HEK293 (cell line): ENCODE measurements at regions not wholly inside any gene's neighbourhood (a gene's known extent, or its start where the extent isn't known, plus 50 kb on each side); places are given as distances from the start of the nearest gene placed in this dataset.
A peak's percentile ranks its signal among the peaks of the same experiment; 100 is the strongest.
"Not testable (repeated sequence)": the region's sequence is repeated elsewhere in the genome, so short reads cannot be mapped to it uniquely, and the experiment has no call there.

ENCODE experiments used
- CTCF ChIA-PET: fragments of 350-600 bp; formaldehyde crosslinking; extraction: SDS; loops from one replicate; lab custom pipeline; 2021; ENCODE audit warnings: antibody characterized with exemption; lab: Yijun Ruan, JAX
- POLR2A ChIA-PET: fragments of 300-600 bp; formaldehyde crosslinking; extraction: SDS; loops from one replicate; lab custom pipeline; 2020; ENCODE audit warnings: antibody characterized with exemption, inconsistent platforms; lab: Yijun Ruan, JAX
- H3K27ac ChIP-seq: fragments of 200-500 bp; sonication (Bioruptor generic); 2 replicates; pipeline ENCODE4 v1.5.1; 2014; ENCODE audit warnings: low read depth, low read length, control low read depth, inconsistent platforms; ENCODE audit errors: extremely low read depth
- H3K36me3 ChIP-seq, 2 experiments: fragments of 200-500 bp in 1 of 2; sonication (Bioruptor generic) in 1 of 2; 1 replicate in 1 of 2; 2 replicates in 1 of 2; pipeline ENCODE4 v1.5.1; 2014 to 2017; ENCODE audit warnings: inconsistent platforms in 2 of 2, low read length in 2 of 2; ENCODE audit not compliant: control insufficient read depth in 2 of 2, insufficient read depth in 1 of 2
- H3K4me1 ChIP-seq: fragments of 200-500 bp; sonication (Bioruptor generic); 2 replicates; pipeline ENCODE4 v1.5.1; 2014; ENCODE audit warnings: mild to moderate bottlenecking, low read length, inconsistent platforms; ENCODE audit not compliant: control insufficient read depth, insufficient read depth
- H3K4me3 ChIP-seq: 2 replicates; pipeline ENCODE4 v1.5.1; 2011; ENCODE audit warnings: low read depth, mild to moderate bottlenecking, control low read depth, low read length, moderate library complexity
- H3K9me3 ChIP-seq: fragments of 200-500 bp; sonication (Bioruptor generic); 2 replicates; pipeline ENCODE4 v1.5.1; 2014; ENCODE audit warnings: low read depth, low read length, inconsistent platforms; ENCODE audit not compliant: control insufficient read depth, insufficient read depth
- HOXD13 ChIP-seq: sonication (generic); formaldehyde crosslinking; IDR thresholded peaks from 2 replicates; pipeline ENCODE4 v1.8.0; 2022; ENCODE audit warnings: missing genetic modification reagents, borderline replicate concordance
- MYNN ChIP-seq: fragments of 450-650 bp; formaldehyde crosslinking; IDR thresholded peaks from 2 replicates; pipeline ENCODE4 v1.5.1; 2016; ENCODE audit warnings: missing biosample characterization, missing genetic modification characterization, borderline replicate concordance
- PRDM1 ChIP-seq: fragments of 450-650 bp; formaldehyde crosslinking; IDR thresholded peaks from 2 replicates; pipeline ENCODE4; 2016; ENCODE audit warnings: missing biosample characterization, missing genetic modification characterization
- SCRT1 ChIP-seq: fragments of 450-650 bp; formaldehyde crosslinking; IDR thresholded peaks from 2 replicates; pipeline ENCODE4 v1.5.1; 2016; ENCODE audit warnings: missing biosample characterization, missing genetic modification characterization, borderline replicate concordance
- ZBTB11 ChIP-seq: fragments of 450-650 bp; formaldehyde crosslinking; conservative IDR thresholded peaks from 2 replicates; pipeline ENCODE4 v1.5.1; 2016; ENCODE audit warnings: low read depth, missing biosample characterization, missing genetic modification characterization
- ZBTB8A ChIP-seq: fragments of 450-650 bp; formaldehyde crosslinking; IDR thresholded peaks from 2 replicates; pipeline ENCODE4 v1.5.1; 2016; ENCODE audit warnings: missing biosample characterization, missing genetic modification characterization
- ZIC2 ChIP-seq: fragments of 450-650 bp; formaldehyde crosslinking; IDR thresholded peaks from 2 replicates; pipeline ENCODE4 v1.5.1; 2016; ENCODE audit warnings: missing biosample characterization, missing genetic modification characterization
- ZNF133 ChIP-seq: fragments of 450-650 bp; formaldehyde crosslinking; IDR thresholded peaks from 2 replicates; pipeline ENCODE4 v1.5.1; 2016; ENCODE audit warnings: missing biosample characterization, missing genetic modification characterization
- ZNF140 ChIP-seq: fragments of 450-650 bp; formaldehyde crosslinking; IDR thresholded peaks from 2 replicates; pipeline ENCODE4 v1.5.1; 2016; ENCODE audit warnings: missing biosample characterization, missing genetic modification characterization
- ZNF202 ChIP-seq: fragments of 450-650 bp; formaldehyde crosslinking; IDR thresholded peaks from 2 replicates; pipeline ENCODE4 v1.5.1; 2016; ENCODE audit warnings: missing biosample characterization, missing genetic modification characterization, borderline replicate concordance
- ZNF292 ChIP-seq: fragments of 450-650 bp; formaldehyde crosslinking; IDR thresholded peaks from 2 replicates; pipeline ENCODE4 v1.5.1; 2016; ENCODE audit warnings: low read depth, missing biosample characterization, missing genetic modification characterization, borderline replicate concordance
- ZNF394 ChIP-seq: fragments of 450-650 bp; formaldehyde crosslinking; IDR thresholded peaks from 2 replicates; pipeline ENCODE4 v1.5.1; 2016; ENCODE audit warnings: missing biosample characterization, missing genetic modification characterization, mild to moderate bottlenecking, moderate library complexity, borderline replicate concordance
- ZNF426 ChIP-seq: fragments of 450-650 bp; formaldehyde crosslinking; IDR thresholded peaks from 2 replicates; pipeline ENCODE4 v1.5.1; 2017; ENCODE audit warnings: missing biosample characterization, missing genetic modification characterization, mild to moderate bottlenecking, inconsistent platforms, moderate library complexity
- ZNF433 ChIP-seq: fragments of 450-650 bp; formaldehyde crosslinking; IDR thresholded peaks from 2 replicates; pipeline ENCODE4 v1.5.1; 2016; ENCODE audit warnings: missing biosample characterization, missing genetic modification characterization, low read depth
- ZNF510 ChIP-seq: fragments of 450-650 bp; formaldehyde crosslinking; IDR thresholded peaks from 2 replicates; pipeline ENCODE4 v1.5.1; 2018; ENCODE audit warnings: mild to moderate bottlenecking, missing genetic modification characterization, missing biosample characterization; ENCODE audit not compliant: insufficient replicate concordance
- ZNF555 ChIP-seq: fragments of 450-650 bp; formaldehyde crosslinking; conservative IDR thresholded peaks from 2 replicates; pipeline ENCODE4 v1.5.1; 2017; ENCODE audit warnings: missing biosample characterization, mild to moderate bottlenecking, missing genetic modification characterization, inconsistent platforms
- ZNF585B ChIP-seq: fragments of 450-650 bp; formaldehyde crosslinking; IDR thresholded peaks from 2 replicates; pipeline ENCODE4 v1.5.1; 2016; ENCODE audit warnings: missing biosample characterization, missing genetic modification characterization
- ZNF623 ChIP-seq: fragments of 450-650 bp; formaldehyde crosslinking; IDR thresholded peaks from 2 replicates; pipeline ENCODE4 v1.5.1; 2016; ENCODE audit warnings: missing biosample characterization, missing genetic modification characterization
- ZNF624 ChIP-seq: fragments of 450-650 bp; formaldehyde crosslinking; IDR thresholded peaks from 2 replicates; pipeline ENCODE4 v1.5.1; 2017; ENCODE audit warnings: missing biosample characterization, missing genetic modification characterization
- ZNF626 ChIP-seq: fragments of 450-650 bp; sonication (Bioruptor Pico); formaldehyde crosslinking; IDR thresholded peaks from 2 replicates; pipeline ENCODE4 v1.5.1; 2018; ENCODE audit warnings: missing biosample characterization, missing genetic modification characterization, inconsistent platforms
- ZNF629 ChIP-seq: fragments of 450-650 bp; formaldehyde crosslinking; IDR thresholded peaks from 2 replicates; pipeline ENCODE4 v1.5.1; 2017; ENCODE audit warnings: missing biosample characterization, missing genetic modification characterization
- ZNF654 ChIP-seq: fragments of 450-650 bp; formaldehyde crosslinking; IDR thresholded peaks from 2 replicates; pipeline ENCODE4 v1.5.1; 2016; ENCODE audit warnings: low read depth, missing biosample characterization, missing genetic modification characterization
- ZNF768 ChIP-seq: fragments of 450-650 bp; formaldehyde crosslinking; IDR thresholded peaks from 2 replicates; pipeline ENCODE4 v1.5.1; 2018; ENCODE audit warnings: missing biosample characterization, mild to moderate bottlenecking, missing genetic modification characterization
- ZNF785 ChIP-seq: fragments of 450-650 bp; formaldehyde crosslinking; IDR thresholded peaks from 2 replicates; pipeline ENCODE4 v1.5.1; 2016; ENCODE audit warnings: missing biosample characterization, missing genetic modification characterization
- ZNF791 ChIP-seq: fragments of 450-650 bp; formaldehyde crosslinking; IDR thresholded peaks from 2 replicates; pipeline ENCODE4 v1.5.1; 2016; ENCODE audit warnings: missing biosample characterization, missing genetic modification characterization
- TF ChIP-seq, protein P1 (sequence below): fragments of 450-650 bp; formaldehyde crosslinking; conservative IDR thresholded peaks from 2 replicates; pipeline ENCODE4 v1.5.1; 2016; ENCODE audit warnings: low read depth, missing biosample characterization, missing genetic modification characterization

DNA sequence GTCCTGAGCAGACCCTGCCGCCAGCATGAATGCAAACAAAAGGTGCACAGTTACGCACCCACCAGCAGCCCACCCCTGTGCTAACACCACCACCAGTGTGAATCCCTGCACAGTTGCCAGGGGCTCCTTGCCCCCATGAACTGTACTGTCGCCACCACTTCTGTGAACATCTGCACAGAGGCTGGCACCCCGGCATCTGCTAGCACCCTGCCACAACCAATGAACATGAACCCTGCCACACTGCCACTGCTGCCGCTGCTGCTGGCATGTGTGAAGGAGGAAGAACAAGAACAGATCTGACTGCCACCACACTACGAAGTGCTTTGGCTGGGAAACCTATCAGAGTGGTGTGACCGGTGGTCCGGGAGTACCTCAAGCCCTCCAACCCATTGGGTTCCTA lies 261.3 kb downstream of the PARM1 start:
- Histone ChIP-seq H3K27ac (no peak overlapping the region), H3K9me3 (no peaks in the 10 kb centered on the region), H3K4me1 (no peaks in the 10 kb centered on the region), H3K4me3 (no peak overlapping the region), H3K36me3 (no peaks in the 10 kb centered on the region)
- CTCF ChIA-PET: no interaction called here
- TF ChIP-seq ZNF133 (tag by site-specific recombination) (no peak), ZNF785 (no peak), ZNF426 (tag by site-specific recombination) (no peak), ZNF624 (tag by site-specific recombination) (no peak), ZNF585B (tag by site-specific recombination) (no peak), ZBTB8A (tag by site-specific recombination) (no peak), PRDM1 (tag by site-specific recombination) (no peak), MYNN (tag by site-specific recombination) (no peak), ZNF433 (tag by site-specific recombination) (no peak), ZNF768 (tag by site-specific recombination) (no peak), ZNF629 (tag by site-specific recombination) (no peak), SCRT1 (tag by site-specific recombination) (no peak), ZIC2 (tag by site-specific recombination) (no peak), ZNF292 (no peak), HOXD13 (CRISPR knock-in tag) (no peak), ZNF791 (tag by site-specific recombination) (no peak), ZNF626 (tag by site-specific recombination) (no peak)
- POLR2A ChIA-PET: no interaction called here

GRCh38 chr4:75192182-75192581 lies 259.3 kb downstream of the PARM1 start:
- H3K27ac ChIP-seq, CTCF ChIA-PET, H3K4me1 ChIP-seq, H3K36me3 ChIP-seq, H3K9me3 ChIP-seq, POLR2A ChIA-PET, H3K4me3 ChIP-seq: not testable (repeated sequence)
- TF ChIP-seq ZNF202 (0 out of 2 replicates have a peak, but pooled peaks have one; percentile 36), ZBTB8A (tag by site-specific recombination) (peak; percentile 35; the same call in 1 of the 2 replicates), ZNF510 (tag by site-specific recombination) (peak; percentile 36), ZNF654 (tag by site-specific recombination) (0 out of 2 replicates have a peak, but pooled peaks have one; percentile 9), ZNF140 (tag by site-specific recombination) (peak; percentile 74; the same call in 1 of the 2 replicates), ZNF426 (tag by site-specific recombination) (peak; percentile 58), ZNF433 (tag by site-specific recombination) (peak; percentile 27; the same call in 1 of the 2 replicates), ZNF394 (peak; percentile 72; the same call in 1 of the 2 replicates), ZNF623 (tag by site-specific recombination) (peak; percentile 47), ZNF555 (tag by site-specific recombination) (peak; percentile 33; the same call in 1 of the 2 replicates), ZBTB11 (peak; percentile 53)
- TF ChIP-seq, protein P1, sequence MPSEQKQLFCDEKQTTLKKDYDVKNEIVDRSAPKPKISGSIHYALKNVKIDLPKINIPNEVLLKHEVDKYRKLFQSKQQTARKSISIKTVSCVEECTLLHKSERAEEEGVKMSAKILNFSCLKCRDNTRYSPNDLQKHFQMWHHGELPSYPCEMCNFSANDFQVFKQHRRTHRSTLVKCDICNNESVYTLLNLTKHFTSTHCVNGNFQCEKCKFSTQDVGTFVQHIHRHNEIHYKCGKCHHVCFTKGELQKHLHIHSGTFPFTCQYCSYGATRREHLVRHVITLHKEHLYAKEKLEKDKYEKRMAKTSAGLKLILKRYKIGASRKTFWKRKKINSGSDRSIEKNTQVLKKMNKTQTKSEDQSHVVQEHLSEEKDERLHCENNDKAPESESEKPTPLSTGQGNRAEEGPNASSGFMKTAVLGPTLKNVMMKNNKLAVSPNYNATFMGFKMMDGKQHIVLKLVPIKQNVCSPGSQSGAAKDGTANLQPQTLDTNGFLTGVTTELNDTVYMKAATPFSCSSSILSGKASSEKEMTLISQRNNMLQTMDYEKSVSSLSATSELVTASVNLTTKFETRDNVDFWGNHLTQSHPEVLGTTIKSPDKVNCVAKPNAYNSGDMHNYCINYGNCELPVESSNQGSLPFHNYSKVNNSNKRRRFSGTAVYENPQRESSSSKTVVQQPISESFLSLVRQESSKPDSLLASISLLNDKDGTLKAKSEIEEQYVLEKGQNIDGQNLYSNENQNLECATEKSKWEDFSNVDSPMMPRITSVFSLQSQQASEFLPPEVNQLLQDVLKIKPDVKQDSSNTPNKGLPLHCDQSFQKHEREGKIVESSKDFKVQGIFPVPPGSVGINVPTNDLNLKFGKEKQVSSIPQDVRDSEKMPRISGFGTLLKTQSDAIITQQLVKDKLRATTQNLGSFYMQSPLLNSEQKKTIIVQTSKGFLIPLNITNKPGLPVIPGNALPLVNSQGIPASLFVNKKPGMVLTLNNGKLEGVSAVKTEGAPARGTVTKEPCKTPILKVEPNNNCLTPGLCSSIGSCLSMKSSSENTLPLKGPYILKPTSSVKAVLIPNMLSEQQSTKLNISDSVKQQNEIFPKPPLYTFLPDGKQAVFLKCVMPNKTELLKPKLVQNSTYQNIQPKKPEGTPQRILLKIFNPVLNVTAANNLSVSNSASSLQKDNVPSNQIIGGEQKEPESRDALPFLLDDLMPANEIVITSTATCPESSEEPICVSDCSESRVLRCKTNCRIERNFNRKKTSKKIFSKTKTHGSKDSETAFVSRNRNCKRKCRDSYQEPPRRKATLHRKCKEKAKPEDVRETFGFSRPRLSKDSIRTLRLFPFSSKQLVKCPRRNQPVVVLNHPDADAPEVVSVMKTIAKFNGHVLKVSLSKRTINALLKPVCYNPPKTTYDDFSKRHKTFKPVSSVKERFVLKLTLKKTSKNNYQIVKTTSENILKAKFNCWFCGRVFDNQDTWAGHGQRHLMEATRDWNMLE (tag by site-specific recombination): peak; percentile 74
